ENCODE measurements at regions not wholly inside any gene's neighbourhood (a gene's known extent, or its start where the extent isn't known, plus 50 kb on each side); places are given as distances from the start of the nearest gene placed in this dataset.

- TF ChIP-seq CREB1 (IDR thresholded peaks at IDR 0.05), result no peak
- no peak for TF ChIP-seq CEBPB (IDR thresholded peaks at IDR 0.05; ENCODE audit: low read depth, low read length)
- TF ChIP-seq KDM5A (IDR thresholded peaks at IDR 0.05; ENCODE audit: low read length), result no peak
- TF ChIP-seq CTCF (IDR thresholded peaks at IDR 0.05; ENCODE audit: control extremely low read depth in 1 of 3, insufficient read depth in 1 of 3, low read depth in 1 of 3, low read length in 3 of 3), result no peak
- TF ChIP-seq POLR2A (IDR thresholded peaks at IDR 0.05; ENCODE audit: control extremely low read depth in 1 of 2, low read depth in 2 of 2, low read length in 2 of 2), result no peak
- TF ChIP-seq CBX5 (IDR thresholded peaks at IDR 0.05; ENCODE audit: low read depth, low read length), result no peak
- TF ChIP-seq E2F6 (IDR thresholded peaks at IDR 0.05), result no peak
- TF ChIP-seq SP4 (IDR thresholded peaks at IDR 0.05; ENCODE audit: low read length), result no peak
These were observed 123.1 kb downstream of the PLEKHG1 start for GRCh38 chr6:150722614-150723344.

All from H1 (cell line).